NCI-H1694 treated with DMSO at 0.1 percent for 48 hours (cell line): ENCODE measurements at regions not wholly inside any gene's neighbourhood (a gene's known extent, or its start where the extent isn't known, plus 50 kb on each side); places are given as distances from the start of the nearest gene placed in this dataset.
"Not testable (repeated sequence)": the region's sequence is repeated elsewhere in the genome, so short reads cannot be mapped to it uniquely, and the experiment has no call there.

Experiments
- DNase-seq: peaks from one replicate; lab custom pipeline; 2025; lab: John Stamatoyannopoulos, UW

DNA sequence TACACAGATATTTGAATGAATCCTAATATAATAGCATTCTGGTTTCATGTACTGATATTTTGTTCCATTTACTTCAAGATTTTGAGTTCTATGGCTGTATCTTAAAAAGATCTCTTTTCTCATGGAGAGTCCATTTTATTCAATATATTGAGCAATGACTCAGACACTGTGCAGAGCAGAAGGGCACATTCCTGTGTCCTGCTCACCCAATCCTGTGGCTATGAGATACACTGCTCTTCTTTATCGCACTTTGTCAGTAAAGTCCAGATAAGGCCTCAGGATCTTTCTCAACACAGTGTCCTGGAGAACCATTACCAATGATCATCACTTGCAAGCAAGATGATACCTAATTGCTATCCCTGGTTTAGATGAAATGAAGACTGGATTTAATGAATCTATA is 155.0 kb downstream of the CYSLTR2 start:
- no peak for DNase-seq

DNA sequence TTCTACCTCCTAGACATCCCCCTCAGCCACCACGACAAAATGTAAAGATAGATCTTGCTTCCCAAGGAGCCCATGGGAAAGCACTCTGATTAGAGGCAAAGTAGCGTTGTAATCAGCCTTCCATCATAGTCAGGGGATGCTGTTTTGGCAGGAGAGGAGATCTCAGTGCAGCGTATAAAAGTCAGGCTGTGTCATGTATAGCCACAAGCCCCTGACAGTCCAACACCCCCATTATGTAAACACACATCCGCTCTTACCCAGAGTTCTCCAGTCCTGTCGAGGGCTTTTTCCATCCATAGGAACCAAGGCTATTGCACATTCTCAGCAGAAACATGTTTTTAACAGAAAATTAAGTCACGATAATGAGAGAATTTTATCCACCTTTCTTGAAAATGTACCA is 156.3 kb downstream of the CYSLTR2 start:
- DNase-seq: no peak

DNA sequence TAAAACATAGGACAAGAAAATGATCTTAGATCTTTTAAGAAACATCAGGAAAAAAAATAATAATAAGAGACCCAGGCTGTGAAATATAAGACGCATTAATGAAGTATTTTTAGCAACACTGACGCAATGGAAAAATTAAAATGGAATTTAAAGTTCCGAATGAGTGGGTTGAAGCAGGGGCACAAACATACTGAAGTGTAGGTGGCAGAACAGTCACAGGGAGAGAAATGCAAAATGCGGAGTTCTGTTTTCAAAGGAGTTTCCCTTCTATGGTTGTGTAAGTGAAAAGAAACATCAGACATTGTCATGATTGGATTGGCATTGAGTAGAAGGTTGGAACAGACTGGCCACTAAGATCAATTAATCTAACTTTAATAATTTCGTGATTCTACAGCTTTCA is 159.8 kb downstream of the CYSLTR2 start:
- DNase-seq: no peak

DNA sequence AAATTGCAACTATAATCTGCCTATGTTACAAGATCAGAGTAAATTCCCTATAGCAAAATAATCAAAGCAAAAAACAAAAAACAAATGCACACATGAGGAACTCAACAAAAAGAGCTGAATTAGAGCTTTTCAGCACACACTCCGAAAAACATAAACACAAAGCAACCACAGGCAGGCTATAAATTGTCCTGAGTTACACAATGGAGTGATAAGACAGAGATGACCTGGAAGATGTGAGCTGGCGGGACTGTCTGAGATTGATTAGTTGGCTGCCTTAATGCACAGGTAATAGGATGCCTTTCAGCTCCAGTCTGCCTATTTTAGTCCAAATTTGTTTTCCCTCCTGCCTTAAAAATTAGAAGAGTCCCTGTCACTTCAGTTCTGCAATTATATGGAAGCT is 159.0 kb upstream of the FNDC3A start:
- no peak for DNase-seq

DNA sequence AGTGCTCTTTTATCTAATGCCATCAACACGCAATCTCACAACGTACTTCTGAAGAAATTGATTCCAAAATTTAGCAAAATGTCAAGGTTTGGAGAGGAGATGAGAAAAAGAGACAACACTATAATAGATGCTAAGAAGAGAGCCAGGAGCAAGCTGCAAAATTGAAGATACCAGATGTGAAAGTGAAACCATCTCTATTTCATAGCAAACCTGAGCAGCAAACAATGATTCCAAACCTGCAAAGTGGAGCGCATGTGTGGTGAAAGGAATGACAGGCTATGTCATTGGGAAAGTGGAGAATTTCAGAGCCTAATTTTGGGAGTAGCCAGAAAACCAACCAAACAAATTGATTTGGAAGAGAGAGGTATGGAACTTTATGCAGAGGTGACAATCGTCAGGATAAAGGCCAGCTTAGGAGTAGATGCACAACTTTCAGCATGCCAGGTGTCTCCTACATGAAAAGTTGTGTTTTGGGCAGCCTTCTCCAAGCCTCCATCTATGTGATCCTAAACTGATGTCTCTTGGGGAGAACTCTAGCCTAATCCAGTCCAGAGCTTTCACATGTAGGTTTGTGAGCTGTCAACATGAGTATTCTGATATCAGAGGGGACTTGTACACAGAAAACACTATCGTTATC is 158.4 kb upstream of the FNDC3A start:
- DNase-seq: no peak

DNA sequence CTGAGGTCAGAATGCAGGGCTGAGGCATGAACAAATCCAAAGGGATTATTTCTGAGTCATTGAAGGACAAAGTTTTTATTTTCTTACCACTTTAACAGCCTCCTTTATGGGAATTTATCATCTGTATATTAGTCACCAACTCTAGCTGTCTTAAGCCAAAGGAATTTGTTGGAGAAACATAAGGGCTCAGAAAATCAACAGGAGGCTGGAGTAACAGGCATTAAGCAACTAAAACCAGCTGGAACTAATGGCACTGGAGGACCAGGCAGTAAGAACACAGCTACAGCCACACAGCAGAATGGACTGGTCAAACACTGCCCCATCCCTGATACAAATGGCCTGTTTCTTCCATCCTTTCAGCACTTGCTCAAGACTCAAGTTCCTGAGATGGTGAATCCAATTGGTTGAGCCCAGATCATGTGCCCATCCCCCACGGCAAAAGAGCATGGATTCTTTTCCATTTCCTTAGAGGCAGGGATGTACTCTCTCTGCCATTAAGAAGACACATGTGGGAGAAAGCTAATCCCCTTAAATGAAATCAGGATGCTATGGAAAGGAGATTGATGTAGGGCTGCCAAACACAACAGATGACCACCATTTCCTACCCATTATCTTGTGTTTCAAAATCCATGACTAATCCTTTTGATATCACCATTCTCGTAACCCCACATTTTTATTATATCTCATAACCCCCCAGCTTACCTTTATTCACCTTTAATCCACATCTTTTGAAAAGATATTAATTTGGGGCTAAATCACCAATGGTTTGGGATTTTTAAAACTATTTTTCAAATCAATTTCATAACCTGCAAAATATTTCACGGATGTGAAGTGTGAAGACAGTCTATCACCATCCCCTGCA is 157.0 kb upstream of the FNDC3A start:
- DNase-seq: no peak

DNA sequence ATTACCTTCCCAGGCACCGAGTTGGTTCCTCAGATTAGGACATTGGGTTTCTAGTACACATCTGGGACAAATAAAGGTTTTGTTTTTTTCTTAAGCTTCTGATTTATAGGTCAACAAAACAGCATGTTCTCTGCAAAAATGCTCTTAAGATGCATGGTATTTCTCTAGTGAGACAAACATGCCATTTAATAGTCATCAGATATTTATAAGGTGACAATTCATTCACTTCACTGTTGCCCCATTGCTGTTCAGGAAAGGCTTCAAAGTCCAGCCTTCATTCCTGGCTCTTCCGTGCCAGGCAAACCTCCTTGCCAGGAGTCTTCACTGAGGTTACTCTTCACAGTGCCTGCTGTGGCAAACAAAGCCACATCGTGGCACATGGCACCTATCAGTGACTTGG is 156.3 kb upstream of the FNDC3A start:
- DNase-seq: no peak

DNA sequence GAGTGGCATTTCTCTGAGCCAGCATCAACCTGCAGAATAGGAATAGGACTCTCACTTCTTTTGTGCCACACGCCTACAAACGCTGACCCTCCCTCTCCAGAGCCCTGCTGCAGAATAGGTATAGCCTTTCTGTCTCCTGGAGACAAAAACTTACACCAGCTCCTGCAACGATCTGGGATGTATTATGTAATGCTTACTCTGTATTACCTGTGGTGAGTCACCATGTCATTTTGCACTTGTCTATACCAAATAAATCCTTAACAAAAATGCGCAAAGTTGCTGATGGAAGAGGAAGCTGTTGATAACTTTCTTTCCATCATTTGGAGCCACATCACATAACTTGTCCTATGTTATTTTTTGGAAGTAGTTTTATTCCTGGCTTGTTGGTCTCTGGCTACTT is 155.8 kb upstream of the FNDC3A start:
- no peak for DNase-seq

DNA sequence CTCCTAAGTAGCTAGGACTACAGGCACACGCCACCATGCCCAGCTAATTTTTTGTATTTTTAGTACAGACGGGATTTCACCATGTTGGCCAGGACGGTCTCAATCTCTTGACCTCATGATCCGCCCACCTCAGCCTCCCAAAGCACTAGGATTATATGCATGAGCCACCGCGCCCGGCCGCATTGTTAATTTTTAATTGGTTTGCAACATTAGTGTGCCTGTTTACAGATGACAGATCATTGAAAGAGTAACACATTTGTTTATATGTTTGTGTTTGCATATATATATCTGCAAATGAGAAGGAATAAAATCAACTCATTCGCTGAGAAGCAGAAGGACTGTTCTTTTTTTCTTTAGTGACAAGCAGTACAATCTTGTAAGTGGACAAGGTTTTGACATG is 152.2 kb upstream of the FNDC3A start:
- DNase-seq: not testable (repeated sequence)

DNA sequence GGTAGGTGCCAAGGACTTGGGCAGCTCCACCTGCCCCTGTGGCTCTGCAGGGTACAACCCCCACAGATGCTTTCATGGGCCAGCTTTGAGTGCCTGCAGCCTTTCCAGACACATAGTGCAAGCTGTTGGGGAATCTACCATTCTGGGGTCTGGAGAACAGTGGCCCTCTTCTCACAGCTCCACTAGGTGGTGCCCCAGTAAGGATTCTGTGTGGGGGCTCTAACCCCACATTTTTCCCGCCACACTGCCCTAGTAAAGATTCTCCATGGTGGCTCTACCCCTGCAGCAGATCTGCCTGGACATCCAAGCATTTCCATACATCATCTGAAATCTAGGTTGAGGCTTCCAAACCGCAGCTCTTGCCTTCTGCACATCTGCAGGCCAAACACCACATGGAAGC is 149.7 kb upstream of the FNDC3A start:
- no peak for DNase-seq

DNA sequence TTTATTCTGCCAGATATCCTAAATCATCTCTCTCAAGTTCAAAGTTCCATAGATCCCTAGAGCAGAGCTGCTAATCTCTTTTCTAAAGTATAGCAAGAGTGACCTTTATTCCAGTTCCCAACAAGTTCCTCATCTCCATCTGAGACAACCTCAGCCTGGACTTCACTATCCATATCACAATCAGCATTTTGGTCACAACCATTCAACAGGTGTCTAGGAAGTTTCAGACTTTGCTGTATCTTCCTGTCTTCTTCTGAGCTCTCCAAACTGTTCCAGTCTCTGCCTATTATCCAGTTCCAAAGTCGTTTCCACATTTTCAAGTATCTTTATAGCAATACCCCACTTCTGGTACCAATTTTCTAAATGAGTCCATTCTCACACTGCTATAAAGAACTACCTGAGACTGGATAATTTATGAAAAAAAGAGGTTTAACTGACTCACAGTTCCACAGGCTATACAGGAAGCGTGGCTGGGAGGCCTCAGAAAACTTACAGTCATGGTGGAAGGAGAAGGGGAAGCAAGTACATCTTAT is 148.7 kb upstream of the FNDC3A start:
- not testable (repeated sequence) for DNase-seq

DNA sequence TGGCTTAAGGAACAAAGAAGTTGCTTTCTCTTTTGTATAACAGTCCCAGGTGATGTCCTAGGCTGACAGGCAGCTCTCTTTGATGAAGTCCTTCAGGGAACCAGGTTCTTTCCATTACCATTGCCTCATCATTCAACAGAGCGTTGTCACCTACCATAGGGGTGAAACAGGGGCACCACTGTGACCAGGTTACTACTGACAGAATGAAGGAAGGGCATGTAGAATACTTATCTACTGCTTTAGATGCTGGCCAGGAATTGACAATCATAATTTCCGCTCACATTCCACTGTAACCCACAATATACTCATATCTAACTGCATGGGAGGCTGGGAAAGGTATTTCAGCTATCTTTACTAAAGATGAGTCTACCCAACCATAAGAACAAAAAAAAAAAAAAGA is 148.0 kb upstream of the FNDC3A start:
- no peak for DNase-seq

DNA sequence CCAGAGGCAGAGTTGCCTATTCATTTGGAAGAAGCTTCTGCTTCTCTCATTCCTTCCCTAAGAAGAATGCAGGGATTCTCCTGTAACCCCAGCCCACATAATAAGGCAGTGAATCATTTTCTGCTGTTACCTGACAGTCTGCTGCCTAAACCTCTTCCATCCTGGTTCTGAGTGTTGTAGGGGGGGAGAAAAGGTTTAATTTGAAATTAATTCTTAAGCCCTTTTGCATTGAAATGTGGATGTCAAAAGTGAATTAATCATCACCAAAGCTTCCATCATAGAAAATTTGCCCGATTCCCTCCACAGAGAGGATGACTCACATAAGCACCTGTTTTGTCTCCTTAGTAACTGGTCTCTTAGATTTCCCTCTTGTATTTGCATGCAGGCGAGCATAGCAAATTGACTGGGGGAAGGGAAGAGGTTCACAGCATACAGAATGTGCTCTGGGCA is 146.7 kb upstream of the FNDC3A start:
- DNase-seq: no peak

DNA sequence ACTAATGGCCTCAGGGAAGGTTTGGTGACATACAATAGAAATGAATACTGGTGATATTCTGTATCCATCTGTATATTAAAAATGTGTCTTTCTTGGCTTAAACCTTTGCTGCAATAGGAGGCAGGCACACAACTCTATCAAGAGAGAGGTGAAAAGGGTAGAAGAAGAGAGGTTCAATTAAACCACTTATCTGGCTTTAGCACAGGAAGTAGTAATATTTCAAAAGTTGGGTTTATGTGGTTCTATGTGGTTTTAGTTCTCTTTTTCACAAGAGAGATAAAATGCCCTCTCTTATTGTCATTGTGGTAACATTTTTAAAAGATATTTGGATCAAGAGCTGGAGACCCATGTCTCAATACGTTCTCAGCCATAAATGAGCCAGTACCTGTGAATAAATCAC is 146.2 kb upstream of the FNDC3A start:
- DNase-seq: no peak

DNA sequence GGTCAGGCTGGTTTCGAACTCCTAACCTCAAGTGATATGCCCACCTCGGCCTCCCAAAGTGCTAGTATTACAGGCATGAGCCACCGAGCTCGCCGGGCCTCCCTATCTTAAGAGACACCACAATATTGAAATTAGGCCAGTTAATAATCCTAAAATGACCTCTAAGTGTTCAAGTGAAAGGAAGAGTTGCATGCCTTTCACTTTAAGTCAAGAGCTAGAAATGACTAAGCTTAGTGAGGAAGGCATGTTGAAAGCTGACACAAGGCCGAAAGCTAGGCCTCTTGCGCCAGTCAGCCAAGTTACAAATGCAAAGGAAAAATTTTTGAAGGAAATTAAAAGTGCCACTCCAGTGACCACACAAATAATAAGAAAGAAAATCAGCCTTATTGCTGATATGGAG is 144.5 kb upstream of the FNDC3A start:
- no peak for DNase-seq

DNA sequence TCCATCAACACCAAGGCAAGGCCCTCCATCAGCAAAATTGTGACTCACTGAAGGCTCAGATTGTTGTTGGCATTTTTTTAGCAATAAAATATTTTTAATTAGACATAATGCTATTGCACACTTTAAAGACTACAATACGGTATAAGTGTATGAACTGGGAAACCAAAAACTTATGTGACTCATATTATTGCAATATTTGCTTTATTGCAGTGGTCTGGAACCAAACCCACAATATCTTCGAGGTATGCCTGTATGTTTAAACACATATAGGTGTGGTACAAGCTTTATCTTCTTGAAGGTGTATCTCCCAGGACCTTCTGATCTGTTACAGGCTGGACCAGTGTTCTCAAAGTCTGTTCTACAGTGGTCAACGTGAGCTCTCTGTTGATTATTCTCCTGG is 142.3 kb upstream of the FNDC3A start:
- no peak for DNase-seq

DNA sequence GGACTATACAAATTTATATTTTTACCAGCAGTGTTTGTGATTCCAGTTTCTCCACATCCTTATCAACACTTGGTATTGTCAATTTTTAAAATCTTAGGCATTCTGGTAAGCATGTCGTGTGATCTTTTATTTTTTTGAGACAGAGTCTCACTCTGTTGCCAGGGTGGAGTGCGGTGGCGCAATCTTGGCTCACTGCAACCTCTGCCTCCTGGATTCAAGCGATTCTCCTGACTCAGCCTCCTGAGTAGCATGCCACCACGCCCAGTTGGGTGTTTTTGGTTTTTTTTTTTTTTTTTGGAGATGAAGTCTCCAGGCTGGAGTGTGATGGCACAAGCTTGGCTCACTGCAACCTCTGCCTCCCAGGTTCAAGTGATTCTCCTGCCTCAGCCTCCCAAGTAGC is 140.4 kb upstream of the FNDC3A start:
- not testable (repeated sequence) for DNase-seq

DNA sequence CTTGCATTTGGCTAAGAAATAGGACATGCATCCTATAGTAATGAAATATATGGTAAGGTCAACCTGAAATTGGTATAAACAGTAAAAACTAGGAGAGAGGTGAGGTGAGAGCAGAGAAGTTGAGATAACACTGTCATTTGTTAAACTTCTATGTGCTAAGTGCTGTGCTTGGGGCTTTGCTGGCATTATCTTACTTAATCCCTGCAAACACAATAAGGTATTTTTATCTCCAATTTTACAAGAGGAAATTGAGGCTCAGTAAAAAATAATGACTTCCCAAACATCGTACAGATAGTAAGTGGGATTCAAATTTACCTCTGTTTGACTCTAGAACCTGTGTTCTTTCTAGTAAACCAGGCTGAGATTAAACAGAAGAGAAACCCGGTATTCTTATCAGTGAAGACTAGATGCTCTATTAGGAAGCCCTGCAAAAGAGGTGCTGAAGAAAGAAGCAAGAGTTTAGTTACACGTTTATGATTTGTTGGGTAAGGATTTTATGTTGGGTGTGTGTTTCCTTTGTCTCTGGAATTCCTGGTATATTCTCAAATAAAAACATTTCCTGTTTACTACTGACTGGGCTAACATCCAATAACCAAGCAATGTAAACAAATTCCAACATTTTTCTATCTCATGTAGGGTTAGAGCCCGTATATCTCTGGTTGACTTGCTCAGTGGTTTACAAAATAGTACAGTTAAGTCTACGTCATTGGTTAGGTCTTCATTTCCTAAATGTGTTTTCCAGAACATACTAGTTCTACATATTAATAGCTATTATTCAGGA is 137.3 kb upstream of the FNDC3A start:
- no peak for DNase-seq

DNA sequence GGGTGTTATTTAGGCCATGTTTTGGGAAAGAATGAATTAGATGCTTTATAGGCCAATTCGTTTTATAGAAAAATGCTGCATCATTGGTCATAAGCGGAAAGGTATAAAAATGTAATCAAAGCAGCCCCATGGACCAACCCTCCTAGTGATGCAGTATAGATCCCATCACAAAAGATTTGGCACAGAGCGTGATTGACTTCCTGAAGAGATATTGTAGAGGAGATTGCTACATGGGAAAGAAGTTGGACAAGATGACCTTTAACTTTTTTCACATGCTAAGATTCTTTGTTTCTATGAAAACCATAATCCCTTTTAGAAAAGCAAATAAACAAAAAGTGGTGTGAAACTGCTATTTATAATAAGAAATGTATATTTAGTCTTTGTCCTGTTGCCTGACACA is 136.5 kb upstream of the FNDC3A start:
- no peak for DNase-seq

DNA sequence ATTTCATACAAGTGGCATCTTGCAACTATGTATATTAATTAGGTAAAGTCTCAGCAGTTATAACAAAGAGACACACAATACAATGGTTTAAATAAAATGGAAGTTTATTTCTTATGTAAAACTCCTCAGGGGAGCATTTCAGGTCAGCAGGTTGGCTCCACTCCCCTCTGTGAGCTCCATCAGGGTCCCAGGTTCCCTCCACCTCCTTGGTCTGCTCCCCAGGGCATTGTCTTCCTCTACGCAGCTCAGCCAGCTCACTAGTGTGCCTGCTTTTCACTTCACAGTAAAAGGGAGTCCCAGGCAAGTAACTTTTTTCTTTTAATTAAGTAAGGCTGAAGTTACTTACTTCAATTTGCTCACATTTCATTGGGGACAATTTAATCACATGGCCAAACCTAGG is 135.3 kb upstream of the FNDC3A start:
- DNase-seq: no peak

DNA sequence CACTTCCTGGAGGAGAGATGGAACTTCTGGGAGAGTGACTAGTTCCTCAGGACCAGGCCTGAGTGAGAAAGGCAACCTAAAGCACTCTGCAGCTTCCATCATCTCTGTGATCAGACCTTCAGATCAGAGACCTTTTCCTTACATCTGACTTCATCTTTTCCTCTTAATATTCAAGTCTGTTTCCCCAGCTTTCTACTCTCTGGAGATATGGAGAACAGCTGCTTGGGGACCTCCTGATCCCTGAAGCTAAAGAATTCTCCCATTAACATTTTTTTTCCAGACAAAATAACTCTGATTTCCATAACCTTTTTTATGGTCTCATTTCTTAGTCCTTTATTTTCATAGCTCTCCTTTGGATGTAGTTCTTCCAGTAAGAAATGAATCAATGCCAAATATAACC is 133.4 kb upstream of the FNDC3A start:
- no peak for DNase-seq

DNA sequence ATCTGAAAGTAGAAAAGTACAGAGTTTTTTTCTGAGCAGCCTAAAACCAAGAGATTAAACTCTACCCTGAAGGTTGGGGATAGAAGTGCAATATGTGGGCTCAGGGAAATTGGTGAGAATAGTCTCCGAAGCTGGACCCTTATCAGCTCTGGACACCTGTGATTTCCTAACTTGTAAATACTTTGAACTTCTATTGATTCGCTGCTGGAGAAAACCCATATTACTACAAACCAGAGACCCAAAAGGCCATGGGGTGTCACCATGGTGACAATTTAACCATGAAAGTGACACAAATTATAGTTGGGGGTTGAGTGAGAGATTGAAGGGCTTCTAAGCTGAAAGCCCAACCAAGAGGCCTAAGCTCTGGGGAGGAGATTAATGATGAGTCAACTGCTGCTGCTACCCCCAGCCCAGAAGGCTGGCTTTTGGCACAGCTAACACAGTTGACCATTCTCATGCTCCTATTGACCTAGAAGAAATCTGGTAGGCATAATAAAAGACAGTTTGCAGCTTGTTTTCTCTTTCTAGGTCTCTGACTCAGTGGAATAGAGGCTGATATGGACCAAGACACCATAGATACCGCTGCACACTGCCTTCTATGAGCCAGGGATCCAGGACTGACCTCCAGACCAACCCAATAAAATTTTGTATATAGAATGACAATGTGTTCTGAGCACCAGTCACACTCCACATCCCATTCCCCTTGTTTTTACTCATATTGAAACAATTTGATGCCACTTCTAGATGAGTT is 131.9 kb upstream of the FNDC3A start:
- no peak for DNase-seq
